GM19452 (cell line): ENCODE measurements at regions not wholly inside any gene's neighbourhood (a gene's known extent, or its start where the extent isn't known, plus 50 kb on each side); places are given as distances from the start of the nearest gene placed in this dataset.

Experiments used
- ATAC-seq: cut with Tn5 transposase; IDR thresholded peaks from one replicate; pipeline ENCODE4 v1.9.1; 2021; ENCODE audit not compliant: unreplicated experiment

DNA sequence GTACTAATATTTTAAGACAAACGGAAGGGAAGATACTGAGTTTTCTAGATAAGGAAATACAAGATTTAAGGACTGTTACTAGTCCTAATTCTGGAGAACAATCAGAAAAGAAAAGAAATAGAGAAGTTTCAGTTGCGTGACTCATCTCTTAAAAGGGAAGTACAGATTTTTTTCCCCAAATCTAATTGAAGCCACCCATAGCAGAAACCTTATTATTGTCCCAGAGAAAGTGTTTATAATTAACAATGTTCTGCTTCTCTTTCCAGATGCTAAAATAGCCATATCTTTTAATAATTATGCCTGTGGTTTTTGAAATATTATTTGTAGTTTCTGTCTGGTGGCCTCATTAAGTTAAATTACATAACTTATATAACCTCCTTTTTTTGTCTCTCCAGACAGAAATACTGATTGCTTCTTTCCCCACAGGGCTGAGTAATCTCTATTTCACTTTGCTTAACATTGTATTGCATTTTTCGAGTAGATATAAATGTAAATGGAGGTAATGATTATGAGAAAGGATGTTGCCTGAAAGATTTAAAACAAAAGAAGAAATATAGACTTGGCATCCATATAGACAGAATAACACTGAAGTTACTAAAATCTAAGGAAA, 240.7 kb upstream of the MBL2 start:
- no peak for ATAC-seq

DNA sequence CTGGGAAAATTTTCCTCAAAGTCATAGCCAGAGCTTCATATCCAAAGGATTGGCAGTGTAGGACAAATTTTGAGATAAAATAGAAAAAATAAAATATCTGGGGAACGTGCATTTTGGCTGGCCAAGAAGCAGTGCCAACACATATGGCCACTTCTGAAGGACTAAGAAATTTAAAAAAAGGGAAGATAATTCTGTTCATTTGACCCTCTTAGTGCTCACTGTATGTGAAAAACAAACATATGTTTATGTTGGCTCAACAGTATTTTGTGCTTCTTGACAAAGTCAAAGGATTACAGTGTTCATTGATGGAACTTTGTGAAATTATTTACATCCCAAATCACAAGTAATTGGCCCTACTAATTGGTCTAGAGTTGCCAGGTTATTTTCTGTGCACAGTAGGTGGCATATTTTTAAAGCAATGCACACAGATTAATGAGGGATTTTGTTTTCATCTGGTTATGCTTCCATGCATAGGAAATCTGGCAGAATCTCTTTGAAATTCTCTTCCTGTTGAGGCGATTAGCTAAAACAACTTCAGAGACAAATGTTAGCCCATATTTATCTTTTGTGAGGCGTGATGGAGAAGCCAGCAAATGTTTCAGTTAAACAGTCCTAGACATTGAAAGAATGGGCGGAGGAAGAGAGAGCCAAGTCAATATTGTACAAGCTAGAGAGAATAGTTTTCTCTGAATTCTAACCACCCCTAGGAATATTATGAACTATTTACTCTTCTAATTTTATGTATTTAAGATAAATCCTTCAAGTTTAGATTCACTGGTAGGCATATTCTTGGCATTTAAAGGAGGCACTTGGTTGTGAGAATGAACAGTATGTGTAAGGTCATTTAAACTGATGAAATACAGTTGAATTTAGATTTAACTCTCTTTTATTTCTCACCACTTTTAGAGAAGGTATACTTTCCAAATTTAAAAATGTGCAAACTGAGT, 237.7 kb upstream of the MBL2 start:
- no peak for ATAC-seq

DNA sequence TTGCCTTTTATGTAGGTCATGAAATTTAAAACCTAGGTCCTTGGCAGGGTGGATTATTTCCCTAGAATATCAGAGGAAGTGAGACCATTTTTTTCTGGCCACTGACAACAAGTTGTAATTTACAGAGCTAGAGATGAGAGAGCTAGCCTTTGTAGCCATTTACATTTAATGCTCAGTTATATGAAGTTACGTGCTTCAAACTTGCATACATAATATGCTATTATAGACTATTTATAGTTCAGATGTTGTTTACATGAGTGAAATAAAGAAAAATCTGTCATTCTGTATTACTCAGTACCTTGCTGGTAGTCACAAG, 234.9 kb upstream of the MBL2 start:
- ATAC-seq, result no peak

DNA sequence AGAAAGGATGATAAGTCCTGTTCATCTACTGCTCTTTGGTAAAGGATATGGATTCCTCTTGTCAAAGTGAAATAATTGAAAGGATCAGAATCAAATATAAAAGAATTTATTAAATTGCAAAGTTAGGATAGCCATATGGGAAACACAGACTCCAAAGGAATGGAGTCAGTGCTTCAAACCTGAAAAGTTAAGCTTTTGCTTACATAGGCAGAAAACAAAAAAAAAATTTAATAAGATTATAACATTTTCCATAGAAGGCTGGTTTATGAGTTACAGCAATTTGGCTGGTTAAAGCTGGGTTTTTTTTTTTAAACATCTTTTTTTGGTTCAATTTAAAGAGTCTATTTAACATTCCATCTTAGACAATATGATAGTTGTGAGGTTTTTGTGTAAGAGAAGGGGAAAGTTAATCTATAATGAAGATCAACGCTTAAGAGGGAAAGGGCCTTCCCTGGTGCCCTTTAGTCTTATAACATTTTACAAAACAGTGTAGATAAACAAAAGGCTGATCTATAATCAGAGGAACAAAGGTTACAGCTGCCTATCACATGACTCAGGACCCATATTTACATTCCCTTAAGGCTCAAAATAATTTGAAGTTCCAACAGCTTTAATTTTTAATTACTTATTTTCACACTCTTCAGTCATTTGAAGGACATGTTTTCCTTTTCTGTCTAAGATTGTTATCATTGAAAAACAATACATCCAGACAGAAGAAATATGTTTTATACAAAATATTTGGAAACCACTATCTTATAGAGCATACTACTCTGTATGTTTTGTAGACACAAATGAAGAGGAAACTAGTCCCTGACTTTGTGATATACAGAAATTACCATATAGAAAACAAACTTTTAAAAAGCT, 234.3 kb upstream of the MBL2 start:
- ATAC-seq, result no peak

DNA sequence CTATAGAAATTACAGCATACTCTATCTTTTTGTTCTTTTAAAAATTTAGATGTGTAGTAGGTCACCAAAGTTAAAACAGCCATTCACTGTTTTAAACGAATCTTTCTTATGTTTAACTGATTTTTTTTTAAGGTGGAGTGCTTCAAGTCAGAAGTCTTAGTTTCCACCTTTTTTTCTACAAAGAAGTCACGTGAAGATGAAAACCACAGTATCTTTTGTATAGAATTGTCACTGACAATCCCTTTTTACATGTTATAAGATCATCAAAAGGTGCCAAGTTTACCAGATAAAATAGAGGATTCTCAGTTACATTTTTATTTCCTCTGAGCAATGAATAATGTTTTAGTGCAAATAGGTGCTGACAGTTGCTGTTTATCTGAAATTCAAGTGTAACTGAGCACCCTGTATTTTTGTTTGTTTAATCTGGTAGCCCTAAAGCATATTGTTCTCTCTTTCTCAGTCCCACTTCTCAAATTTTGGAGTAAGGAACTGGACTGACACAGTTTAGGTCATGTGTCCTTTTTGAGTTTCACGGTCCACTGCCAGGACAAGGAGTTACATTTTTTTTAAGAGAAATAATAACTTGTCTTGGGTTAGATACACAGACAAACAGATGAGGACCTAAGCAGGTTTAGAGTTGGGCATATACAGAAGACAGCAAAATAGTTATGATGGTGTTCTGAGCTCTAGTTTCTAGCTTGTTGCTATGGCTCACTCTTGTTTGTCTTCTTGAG, 233.2 kb upstream of the MBL2 start:
- no peak for ATAC-seq

DNA sequence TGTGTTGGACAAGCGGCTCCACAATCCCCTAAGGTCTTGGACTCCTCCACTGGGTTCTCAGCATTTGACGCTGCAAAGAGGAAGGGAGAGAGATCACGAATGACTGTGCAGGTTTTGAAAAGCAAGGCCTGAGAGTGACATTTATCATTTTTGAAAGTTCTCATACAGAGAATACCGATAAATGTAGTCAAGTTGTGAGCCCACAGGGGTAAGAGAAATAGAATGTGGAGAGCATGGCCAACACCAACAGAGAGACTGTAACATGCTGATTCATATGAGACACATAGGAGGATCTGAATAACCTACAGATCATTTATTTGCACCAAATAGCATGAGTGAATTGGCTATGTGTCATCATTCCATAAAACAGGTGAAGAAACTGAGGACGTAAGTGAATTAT, 230.5 kb upstream of the MBL2 start:
- no peak for ATAC-seq

DNA sequence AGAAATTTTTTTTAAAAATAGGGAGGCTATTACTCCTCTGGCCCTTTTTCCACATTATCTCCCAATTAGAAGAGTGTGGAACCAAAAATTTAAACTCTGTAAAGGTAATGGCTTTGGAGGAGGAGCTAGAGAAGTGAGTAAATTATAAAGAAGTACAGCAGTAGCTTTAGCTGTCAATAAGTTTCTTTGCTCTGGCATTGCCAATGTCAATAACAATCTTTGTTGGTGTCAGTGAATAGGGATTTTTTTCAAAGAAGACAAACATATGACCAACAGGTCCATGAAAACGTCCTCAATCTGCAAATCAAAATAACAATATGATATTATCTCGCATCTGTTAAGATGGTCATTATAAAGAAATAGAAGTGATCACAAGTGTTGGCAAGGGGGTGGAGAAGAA, 227.1 kb upstream of the MBL2 start:
- no peak for ATAC-seq

DNA sequence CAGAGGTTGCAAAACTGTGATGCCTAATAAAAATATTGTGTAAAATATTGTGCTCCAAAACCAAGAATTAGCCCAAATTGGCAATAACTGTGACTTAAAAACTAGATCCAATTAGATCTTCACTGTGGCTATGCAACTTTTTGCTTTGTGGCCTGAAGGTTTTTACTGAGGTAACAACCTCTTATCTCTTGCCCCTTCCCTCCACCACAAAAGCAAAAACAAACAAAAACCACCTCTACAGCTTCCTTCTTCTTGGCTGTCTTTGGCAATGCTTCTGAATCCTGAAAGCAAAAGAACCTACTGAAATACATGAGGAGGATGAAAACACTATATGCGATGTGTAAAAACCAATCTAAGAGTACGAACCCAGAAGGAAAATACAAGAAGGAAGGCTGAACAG, 226.7 kb upstream of the MBL2 start:
- no peak for ATAC-seq

DNA sequence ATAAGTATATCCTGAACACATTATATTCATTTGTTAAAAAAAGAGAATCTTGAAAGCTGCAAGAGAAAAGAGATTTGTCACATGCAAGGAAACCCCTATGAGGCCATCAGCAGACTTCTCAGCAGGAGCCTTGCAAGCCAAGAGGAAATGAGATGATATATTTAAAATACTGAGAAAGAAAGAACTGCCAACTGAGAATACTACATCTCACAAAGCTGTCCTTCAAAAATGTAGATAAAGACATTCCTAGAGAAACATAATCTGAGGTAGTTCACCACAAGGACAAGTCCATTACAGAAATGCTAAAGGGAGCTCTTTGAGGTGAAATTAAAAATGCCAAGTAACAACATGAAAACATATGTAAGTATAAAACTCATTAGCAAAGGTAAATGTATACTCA, 224.4 kb upstream of the MBL2 start:
- no peak for ATAC-seq

DNA sequence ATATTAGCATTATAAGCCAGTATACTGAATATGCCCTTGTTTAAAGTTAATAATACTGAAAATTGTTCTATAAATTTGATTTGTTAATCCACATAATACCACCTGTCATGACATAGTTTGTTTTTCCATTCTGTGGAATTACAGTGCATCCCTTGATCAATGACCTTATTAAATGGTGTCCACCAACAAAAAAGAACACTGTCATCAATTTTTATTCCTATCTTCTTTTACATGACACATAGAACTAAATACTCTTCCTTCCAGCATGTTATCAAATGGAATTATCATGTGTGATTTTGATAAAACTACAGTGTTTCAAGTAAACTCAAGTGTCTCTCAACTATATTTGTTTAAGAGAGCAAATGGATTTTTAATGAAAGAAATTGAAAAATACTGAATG, 221.8 kb upstream of the MBL2 start:
- no peak for ATAC-seq

DNA sequence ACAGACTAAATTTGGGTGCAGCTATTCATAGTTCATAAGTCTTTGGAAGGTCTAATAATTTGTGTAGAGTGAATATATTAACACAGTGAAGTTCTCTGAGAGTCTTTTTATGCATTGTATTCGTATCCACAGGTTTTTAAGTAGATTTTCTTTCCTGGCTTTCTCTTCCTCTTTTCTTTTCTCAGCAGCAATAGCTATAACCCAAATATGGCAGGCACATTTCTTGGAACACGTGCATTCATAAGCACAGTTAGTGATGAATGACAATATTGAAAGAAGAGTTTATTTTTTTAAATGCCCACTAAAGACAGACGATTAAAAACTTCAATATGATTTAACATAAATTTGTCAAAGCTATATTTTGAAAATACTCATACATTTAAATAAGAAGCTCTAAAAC, 220.5 kb upstream of the MBL2 start:
- ATAC-seq, result no peak

DNA sequence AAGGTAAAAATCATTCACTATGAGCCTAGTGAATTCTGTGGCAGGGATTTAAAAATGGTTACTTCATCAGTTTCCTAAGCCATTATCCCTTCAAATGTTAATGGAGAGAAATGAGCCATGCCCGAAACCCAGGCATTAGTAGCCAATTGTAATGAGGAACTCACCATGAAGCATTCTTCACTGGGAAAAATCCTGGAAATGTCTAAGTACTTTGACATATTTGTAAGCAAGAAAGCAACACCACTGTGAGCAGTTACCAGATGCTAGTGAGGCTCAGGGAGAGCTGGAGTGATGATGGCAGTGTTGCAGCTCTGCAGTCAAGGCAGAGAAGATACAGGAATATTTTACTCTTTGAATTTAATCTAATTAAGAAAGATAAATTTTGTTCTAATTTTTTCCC, 220.0 kb upstream of the MBL2 start:
- ATAC-seq, result no peak

DNA sequence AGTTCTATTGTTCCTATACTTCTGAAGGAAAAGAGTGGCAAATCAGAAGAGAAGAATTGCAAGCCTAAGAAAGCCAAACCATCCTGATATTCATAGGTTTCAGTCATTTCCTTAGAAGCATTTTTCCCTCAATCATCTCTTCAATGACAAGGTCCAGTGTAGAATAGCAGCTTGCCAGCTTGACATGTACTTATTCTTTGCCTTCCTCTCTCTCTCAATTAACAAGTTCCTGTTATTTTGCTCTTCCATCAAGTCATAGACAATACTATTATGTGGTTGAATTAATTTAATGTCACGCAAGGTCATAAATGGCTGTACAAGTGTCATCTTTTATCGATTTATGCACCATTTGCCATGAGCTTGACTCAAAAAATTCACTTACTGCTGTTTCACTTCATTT, 216.3 kb upstream of the MBL2 start:
- no peak for ATAC-seq

DNA sequence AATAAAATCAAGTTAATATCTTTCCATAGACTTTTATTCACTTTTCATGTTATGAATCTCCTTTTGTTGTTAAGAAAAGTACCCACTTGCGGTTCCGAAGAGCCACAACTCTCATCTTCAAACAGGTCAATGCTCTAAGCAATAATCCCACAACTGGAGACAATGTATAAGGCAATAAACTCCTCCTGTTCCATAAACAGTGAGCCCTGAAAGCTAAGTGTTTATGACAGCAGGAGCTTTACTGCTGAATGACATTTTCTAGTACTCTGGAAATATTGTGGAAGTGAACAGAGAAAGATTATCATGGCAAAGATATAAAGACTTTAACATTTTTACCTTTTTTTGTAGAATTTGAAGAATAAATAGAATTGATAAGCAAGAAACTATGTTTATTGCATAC, 213.5 kb upstream of the MBL2 start:
- no peak for ATAC-seq

DNA sequence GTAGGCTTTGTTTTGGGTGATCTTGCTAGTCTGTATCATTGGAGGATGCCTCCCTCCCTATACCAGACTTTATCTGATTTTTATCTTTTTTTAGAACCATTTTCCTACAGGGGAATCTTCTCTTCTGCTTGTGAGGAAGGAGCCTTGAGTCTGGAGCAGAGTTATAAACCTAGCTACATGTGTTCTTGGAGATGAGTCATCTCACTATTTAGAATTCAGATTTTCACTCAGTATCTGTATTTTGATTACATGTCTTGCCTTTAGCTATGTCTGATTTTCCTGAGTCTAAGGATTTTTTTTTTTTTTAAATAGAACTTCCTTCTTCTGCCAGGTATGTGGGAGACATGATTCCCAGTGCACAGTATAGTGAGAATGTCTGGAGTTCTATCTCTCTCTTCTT, 211.6 kb upstream of the MBL2 start:
- no peak for ATAC-seq

DNA sequence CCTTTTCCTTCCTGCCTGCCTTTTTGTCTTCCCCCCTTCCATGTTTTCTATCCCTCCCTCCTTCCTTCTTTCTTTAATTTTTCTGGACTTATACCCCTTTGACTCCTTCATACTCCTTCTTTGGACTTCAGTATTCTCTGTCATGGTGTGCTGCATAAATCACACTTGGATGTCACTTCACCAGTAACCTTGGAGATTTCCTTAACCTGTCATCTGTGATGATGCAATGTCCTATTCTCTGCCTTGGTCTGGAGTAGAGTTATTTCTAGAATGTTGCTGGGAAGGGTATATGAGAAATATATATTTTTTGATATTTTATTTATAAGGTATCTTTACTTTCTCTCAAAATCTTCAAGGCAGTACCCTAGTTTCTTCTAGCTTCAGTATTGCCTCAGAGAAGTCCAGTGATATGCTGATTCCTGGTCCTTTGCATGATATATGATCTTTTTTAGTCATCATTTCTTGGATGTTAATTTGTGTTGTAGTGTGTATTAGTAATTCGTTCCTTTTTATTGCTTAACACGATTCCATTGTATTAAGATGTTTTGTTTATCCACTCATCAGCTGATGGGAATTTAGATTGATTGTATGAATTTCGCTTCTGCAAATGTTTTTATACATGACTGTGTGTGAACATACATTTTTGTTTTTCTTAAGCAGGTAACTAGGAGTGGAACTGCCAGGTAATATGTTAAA, 206.9 kb upstream of the MBL2 start:
- no peak for ATAC-seq

DNA sequence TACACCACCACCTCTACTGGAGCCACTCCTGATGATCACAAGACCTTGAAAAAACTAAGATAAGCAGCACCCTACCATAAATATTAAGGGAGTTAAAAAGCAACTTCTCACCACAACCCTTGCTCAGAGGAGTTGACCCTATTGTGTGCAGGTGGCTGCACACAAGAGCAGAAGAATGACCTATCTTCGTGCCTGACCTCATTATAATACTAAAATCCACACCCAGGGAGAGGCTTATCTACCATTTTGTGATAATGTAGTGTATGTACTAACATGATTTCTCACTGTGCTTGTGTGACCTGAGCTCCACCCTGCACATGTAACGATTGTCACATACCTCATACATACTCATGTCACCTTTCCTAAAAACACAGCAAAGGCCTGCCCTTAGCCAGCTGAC, 205.0 kb upstream of the MBL2 start:
- ATAC-seq, result no peak

DNA sequence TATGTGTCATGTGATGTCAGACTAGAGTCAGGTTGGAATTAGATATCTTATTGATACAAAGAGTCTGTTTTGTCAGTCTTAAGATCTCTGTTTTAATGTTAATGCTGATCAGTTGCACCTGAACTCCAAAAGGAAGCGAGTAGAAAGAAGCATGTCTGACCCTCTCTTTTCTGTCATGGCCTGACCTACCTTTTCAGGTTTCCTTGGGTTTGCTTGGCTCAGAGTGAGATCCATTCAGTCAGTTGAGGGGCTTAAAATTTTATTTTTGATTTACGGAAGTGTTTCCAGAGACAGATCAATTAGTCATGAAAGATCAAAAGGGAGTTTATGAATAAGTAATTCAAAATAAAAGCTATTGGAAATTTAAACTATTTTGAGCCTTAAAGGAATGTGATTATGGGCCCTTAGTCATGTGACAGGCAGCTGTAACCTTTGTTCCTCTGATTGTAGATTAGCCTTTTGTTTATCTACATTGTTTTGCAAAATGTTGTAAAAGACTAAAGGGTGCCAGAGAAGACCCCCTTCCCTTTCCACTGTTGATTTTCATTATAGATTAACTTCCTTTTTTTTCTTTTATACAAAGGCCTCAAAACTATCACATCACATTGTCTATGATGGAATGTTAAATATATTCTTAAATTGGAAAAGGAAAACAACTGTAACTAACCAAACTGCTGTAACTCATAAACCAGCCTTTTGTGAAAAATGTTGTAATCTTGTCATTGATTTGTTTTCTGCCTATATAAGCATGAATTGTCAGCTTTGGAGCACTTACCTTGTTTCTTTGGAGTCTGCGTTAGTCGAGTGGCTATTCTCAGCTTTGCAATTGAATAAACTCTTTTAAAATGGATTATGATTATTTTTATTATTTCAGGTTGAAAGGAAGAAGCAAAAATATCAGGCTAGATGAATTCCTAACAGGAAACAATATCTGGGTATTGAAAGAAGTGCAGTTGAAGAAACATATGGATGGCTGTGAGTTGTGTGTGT, 195.5 kb upstream of the MBL2 start:
- no peak for ATAC-seq

DNA sequence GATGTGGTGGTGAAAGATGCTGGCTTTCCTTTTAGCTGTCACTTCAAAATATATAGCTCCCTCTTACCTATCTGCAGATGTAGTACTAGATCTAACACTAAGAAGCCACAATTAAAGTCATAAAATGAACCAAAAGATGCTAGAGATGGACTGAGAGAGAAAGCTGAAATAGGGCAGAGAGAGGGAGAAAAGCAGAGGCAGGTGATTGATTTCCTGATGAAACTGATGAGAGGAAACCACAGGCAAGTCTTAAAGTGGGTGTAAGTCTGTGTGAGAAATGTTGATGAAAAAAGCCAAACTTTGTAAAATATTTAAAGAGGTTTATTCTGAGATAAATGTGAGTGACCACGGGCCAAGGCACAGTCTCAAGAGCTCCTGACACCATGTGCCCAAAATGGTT, 194.3 kb upstream of the MBL2 start:
- ATAC-seq, result no peak
